PC-3 (cell line): ENCODE measurements at regions not wholly inside any gene's neighbourhood (a gene's known extent, or its start where the extent isn't known, plus 50 kb on each side); places are given as distances from the start of the nearest gene placed in this dataset.

Source experiments
- ATAC-seq: fragments of 200-7000 bp; cut with Tn5 transposase; 2 replicates; pipeline ENCODE4 v1.9.1; 2020; ENCODE audit warnings: mild to moderate bottlenecking, moderate library complexity
- BruUV-seq: library from RNA; stranded (reverse); fragments of 400-500 nt; replicated peaks from 2 replicates; lab custom pipeline; 2021; lab: Mats Ljungman, UMichigan
- CTCF ChIA-PET: fragments of 300-600 bp; sonication (Branson Sonifier 250); formaldehyde crosslinking; loops from one replicate; lab custom pipeline; 2022; ENCODE audit warnings: antibody characterized with exemption; lab: Charles Lee
- POLR2A ChIA-PET: fragments of 300-600 bp; sonication (Branson Sonifier 250); formaldehyde crosslinking; loops from one replicate; lab custom pipeline; 2022; ENCODE audit warnings: antibody characterized with exemption; ENCODE audit not compliant: unreplicated experiment; lab: Charles Lee
- DNase-seq: peaks from one replicate; pipeline ENCODE4 v3.0.0-alpha.2; 2015
- H2AFZ ChIP-seq: fragments of 300-600 bp; sonication (generic); 2 replicates; pipeline ENCODE4 v1.6.0; 2016; ENCODE audit warnings: antibody characterized with exemption, low read length
- H3F3A ChIP-seq: fragments of 300-600 bp; sonication (generic); one replicate; pipeline ENCODE4 v1.6.0; 2017; ENCODE audit warnings: antibody characterized with exemption, low read length, control low read depth, mild to moderate bottlenecking; ENCODE audit not compliant: unreplicated experiment
- H3K27ac ChIP-seq: fragments of 300-600 bp; sonication (generic); 2 replicates; pipeline ENCODE4 v1.5.1; 2016; ENCODE audit warnings: mild to moderate bottlenecking, low read length
- H3K27me3 ChIP-seq: fragments of 300-600 bp; sonication (generic); 2 replicates; pipeline ENCODE4 v1.6.1; 2016; ENCODE audit warnings: low read length, mixed read lengths
- H3K36me3 ChIP-seq: fragments of 300-600 bp; sonication (generic); 2 replicates; pipeline ENCODE4 v1.6.1; 2016; ENCODE audit warnings: low read depth, mixed run types, low read length, mixed read lengths
- H3K4me1 ChIP-seq: fragments of 300-600 bp; sonication (generic); 2 replicates; pipeline ENCODE4 v1.5.1; 2016; ENCODE audit warnings: low read length; ENCODE audit not compliant: insufficient read depth
- H3K4me2 ChIP-seq: fragments of 300-600 bp; sonication (generic); 2 replicates; pipeline ENCODE4 v1.6.0; 2016; ENCODE audit warnings: low read length
- H3K4me3 ChIP-seq: fragments of 300-600 bp; sonication (generic); 2 replicates; pipeline ENCODE4 v1.5.1; 2016; ENCODE audit warnings: mild to moderate bottlenecking, low read length, mixed read lengths
- H3K79me2 ChIP-seq: fragments of 300-600 bp; sonication (generic); 2 replicates; pipeline ENCODE4 v1.6.1; 2017; ENCODE audit warnings: low read length, mixed read lengths
- H3K9ac ChIP-seq: fragments of 300-600 bp; sonication (generic); 2 replicates; pipeline ENCODE4 v1.6.0; 2016; ENCODE audit warnings: mild to moderate bottlenecking, low read length
- H3K9me2 ChIP-seq: fragments of 300-600 bp; sonication (generic); replicated peaks from 2 replicates; pipeline ENCODE4 v1.6.1; 2016; ENCODE audit warnings: mixed run types, low read length, mixed read lengths
- H3K9me3 ChIP-seq: fragments of 300-600 bp; sonication (generic); 2 replicates; pipeline ENCODE4 v1.6.1; 2016; ENCODE audit warnings: low read length, mixed read lengths
- H4K20me1 ChIP-seq: fragments of 300-600 bp; sonication (generic); 2 replicates; pipeline ENCODE4 v1.6.1; 2016; ENCODE audit warnings: low read length, mixed read lengths
- CTCF ChIP-seq: fragments of 300-600 bp; sonication (generic); conservative IDR thresholded peaks from 2 replicates; pipeline ENCODE4 v1.5.1; 2017; ENCODE audit warnings: antibody characterized with exemption, low read depth, mild to moderate bottlenecking, low read length
- EZH2 ChIP-seq: fragments of 300-600 bp; sonication (generic); IDR thresholded peaks from one replicate; pipeline ENCODE4 v1.6.1; 2017; ENCODE audit warnings: antibody characterized with exemption, mild to moderate bottlenecking, low read length; ENCODE audit not compliant: unreplicated experiment
- EZH2phosphoT487 ChIP-seq: fragments of 300-600 bp; sonication (generic); IDR thresholded peaks from 2 replicates; pipeline ENCODE4 v1.6.1; 2018; ENCODE audit warnings: mild to moderate bottlenecking, antibody characterized with exemption, low read length, borderline replicate concordance
- intact Hi-C: fragments of 100-400 bp; cut with micrococcal nuclease; formaldehyde crosslinking; loops from 2 replicates; pipeline ENCODE4 v1.9.0; 2023

- no peaks in the 10 kb centered on the region for H3K79me2 ChIP-seq
- H3K4me2 ChIP-seq, result no peak overlapping the region
- H3K27me3 ChIP-seq, result 0 out of 2 replicates have a peak, but pooled peaks cover 2% of the 10 kb centered on the region
- ATAC-seq (no peak), DNase-seq (no peak)
- H3K4me1 ChIP-seq, result no peaks in the 10 kb centered on the region
- H3K9me3 ChIP-seq, result no peaks in the 10 kb centered on the region
- H3F3A ChIP-seq, result no peaks in the 10 kb centered on the region
- TF ChIP-seq EZH2phosphoT487 (no peak), CTCF (no peak), EZH2 (no peak)
- POLR2A ChIA-PET, result no interaction called here
- no peak overlapping the region for H3K4me3 ChIP-seq
- no TSS peak for BruUV-seq
- H2AFZ ChIP-seq, result no peak overlapping the region
- H4K20me1 ChIP-seq, result no peaks in the 10 kb centered on the region
- no peaks in the 10 kb centered on the region for H3K9me2 ChIP-seq
- CTCF ChIA-PET, result no interaction called here
- no peak overlapping the region for H3K9ac ChIP-seq
- H3K36me3 ChIP-seq, result no peaks in the 10 kb centered on the region
- no peak overlapping the region for H3K27ac ChIP-seq
- intact Hi-C loops, result no loop called here
These were observed 665.2 kb upstream of the ADGRL2 start for GRCh38 chr1:81135524-81135923.

GRCh38 chr1:81129776-81130175, 671.0 kb upstream of the ADGRL2 start:
- no peak overlapping the region for H3K4me2 ChIP-seq
- H3K27me3 ChIP-seq, result no peaks in the 10 kb centered on the region
- H3F3A ChIP-seq, result no peaks in the 10 kb centered on the region
- DNase-seq, result no peak
- no peaks in the 10 kb centered on the region for H3K79me2 ChIP-seq
- H3K9me3 ChIP-seq, result no peaks in the 10 kb centered on the region
- H3K36me3 ChIP-seq, result no peaks in the 10 kb centered on the region
- no peak overlapping the region for H2AFZ ChIP-seq
- H3K9ac ChIP-seq, result no peak overlapping the region
- no peaks in the 10 kb centered on the region for H4K20me1 ChIP-seq
- H3K9me2 ChIP-seq, result no peaks in the 10 kb centered on the region
- TF ChIP-seq EZH2 (no peak), EZH2phosphoT487 (no peak), CTCF (no peak)
- H3K4me3 ChIP-seq, result no peak overlapping the region
- ChIA-PET CTCF (no interaction called here), POLR2A (no interaction called here)
- no peaks in the 10 kb centered on the region for H3K4me1 ChIP-seq
- BruUV-seq, result no TSS peak
- no peak overlapping the region for H3K27ac ChIP-seq
- intact Hi-C loops, result no loop called here
- ATAC-seq, result no peak

- CTCF ChIA-PET, result no interaction called here
These were observed 671.4 kb upstream of the ADGRL2 start for GRCh38 chr1:81129366-81129765.

More at GRCh38 chr1:81129366-81129765, 671.4 kb upstream of the ADGRL2 start:
- Histone ChIP-seq H3F3A (no peaks in the 10 kb centered on the region), H3K9me3 (no peaks in the 10 kb centered on the region), H3K27ac (no peak overlapping the region), H3K36me3 (no peaks in the 10 kb centered on the region), H3K4me2 (no peak overlapping the region), H3K79me2 (no peaks in the 10 kb centered on the region), H2AFZ (no peak overlapping the region), H3K4me1 (no peaks in the 10 kb centered on the region), H3K9me2 (no peaks in the 10 kb centered on the region), H4K20me1 (no peaks in the 10 kb centered on the region), H3K4me3 (no peak overlapping the region), H3K27me3 (no peaks in the 10 kb centered on the region), H3K9ac (no peak overlapping the region)
- no peak for DNase-seq
- intact Hi-C loops, result no loop called here
- POLR2A ChIA-PET, result no interaction called here
- no peak for TF ChIP-seq EZH2
- TF ChIP-seq CTCF, result no peak
- TF ChIP-seq EZH2phosphoT487, result no peak
- BruUV-seq, result no TSS peak
- ATAC-seq, result no peak
